Fibroblast of mammary gland (primary cell): ENCODE measurements at regions not wholly inside any gene's neighbourhood (a gene's known extent, or its start where the extent isn't known, plus 50 kb on each side); places are given as distances from the start of the nearest gene placed in this dataset.

Source experiments
- DNase-seq: peaks from one replicate; pipeline ENCODE4 v3.0.0-alpha.2; 2010; ENCODE audit warnings: low read depth
- H3K4me3 ChIP-seq: 2 replicates; pipeline ENCODE4 v1.5.1; 2011; ENCODE audit warnings: low read depth, mild to moderate bottlenecking, low read length, moderate library complexity; ENCODE audit not compliant: control insufficient read depth
- TF ChIP-seq, protein P1 (sequence below): conservative IDR thresholded peaks from 2 replicates; pipeline ENCODE4 v1.5.1; 2011; ENCODE audit warnings: low read depth, low read length, inconsistent platforms; ENCODE audit not compliant: control insufficient read depth, insufficient read depth

DNA sequence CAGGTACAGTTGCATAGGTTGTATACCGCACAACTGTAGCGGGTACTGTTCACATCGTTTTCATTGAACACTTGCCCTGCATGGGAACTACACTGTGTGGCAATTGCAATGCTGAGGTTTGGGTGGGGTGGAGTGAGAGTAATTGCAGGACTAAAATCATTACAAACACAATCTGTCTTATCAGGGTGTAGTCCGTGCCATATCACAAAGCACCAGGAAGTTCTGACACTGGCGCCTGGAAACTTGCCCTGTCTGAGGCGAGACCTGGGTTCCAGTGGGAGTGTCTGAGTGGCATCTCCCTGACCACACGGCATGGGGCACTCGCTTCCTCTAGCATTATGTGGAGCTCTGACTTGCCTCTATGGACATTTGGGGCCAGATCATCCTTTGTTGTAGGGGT lies 153.4 kb downstream of the RGS9 start:
- DNase-seq, result no peak
- H3K4me3 ChIP-seq, result no peak overlapping the region
- TF ChIP-seq, protein P1, sequence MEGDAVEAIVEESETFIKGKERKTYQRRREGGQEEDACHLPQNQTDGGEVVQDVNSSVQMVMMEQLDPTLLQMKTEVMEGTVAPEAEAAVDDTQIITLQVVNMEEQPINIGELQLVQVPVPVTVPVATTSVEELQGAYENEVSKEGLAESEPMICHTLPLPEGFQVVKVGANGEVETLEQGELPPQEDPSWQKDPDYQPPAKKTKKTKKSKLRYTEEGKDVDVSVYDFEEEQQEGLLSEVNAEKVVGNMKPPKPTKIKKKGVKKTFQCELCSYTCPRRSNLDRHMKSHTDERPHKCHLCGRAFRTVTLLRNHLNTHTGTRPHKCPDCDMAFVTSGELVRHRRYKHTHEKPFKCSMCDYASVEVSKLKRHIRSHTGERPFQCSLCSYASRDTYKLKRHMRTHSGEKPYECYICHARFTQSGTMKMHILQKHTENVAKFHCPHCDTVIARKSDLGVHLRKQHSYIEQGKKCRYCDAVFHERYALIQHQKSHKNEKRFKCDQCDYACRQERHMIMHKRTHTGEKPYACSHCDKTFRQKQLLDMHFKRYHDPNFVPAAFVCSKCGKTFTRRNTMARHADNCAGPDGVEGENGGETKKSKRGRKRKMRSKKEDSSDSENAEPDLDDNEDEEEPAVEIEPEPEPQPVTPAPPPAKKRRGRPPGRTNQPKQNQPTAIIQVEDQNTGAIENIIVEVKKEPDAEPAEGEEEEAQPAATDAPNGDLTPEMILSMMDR, result no peak

DNA sequence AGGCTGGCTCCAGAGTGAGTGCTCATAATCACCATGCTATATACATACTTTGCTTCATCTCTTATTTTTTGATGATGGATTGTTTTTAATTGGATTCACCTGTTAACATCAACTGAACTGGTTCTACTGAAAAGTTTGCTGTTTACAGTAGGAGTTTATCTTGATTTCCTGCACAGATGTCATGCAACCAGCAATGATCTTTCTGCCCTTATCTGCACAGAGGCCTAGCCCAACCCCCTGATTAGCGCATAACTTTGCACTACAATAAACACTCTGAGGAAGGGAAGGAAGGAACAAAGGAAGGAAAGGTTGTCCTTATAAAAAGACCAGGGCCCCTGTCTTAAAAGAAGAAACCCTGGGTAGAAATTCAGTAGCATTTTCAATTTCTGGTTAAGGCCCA lies 152.9 kb downstream of the RGS9 start:
- DNase-seq, result no peak
- H3K4me3 ChIP-seq, result no peak overlapping the region
- TF ChIP-seq, protein P1, result no peak

DNA sequence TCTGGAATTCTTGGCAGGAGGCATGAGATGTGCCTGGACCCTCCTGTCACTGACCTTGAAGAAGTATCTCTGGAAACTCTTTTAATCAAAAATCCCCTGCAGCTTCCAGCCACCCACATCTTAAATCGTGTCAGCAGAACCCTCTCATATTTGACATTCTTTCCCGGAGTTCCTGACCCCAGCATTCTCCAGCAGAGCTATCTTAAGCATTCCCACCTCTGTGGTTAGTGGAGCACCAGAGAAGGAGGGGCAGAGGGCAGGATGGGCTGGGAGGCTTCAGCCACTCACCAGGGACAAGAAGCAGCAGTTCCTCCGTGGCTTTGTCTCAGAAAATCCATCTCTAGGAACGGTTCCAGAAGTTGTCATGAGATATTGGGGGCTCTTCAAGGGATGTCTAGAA lies 149.9 kb downstream of the RGS9 start:
- no peak overlapping the region for H3K4me3 ChIP-seq
- no peak for DNase-seq
- TF ChIP-seq, protein P1, result no peak

DNA sequence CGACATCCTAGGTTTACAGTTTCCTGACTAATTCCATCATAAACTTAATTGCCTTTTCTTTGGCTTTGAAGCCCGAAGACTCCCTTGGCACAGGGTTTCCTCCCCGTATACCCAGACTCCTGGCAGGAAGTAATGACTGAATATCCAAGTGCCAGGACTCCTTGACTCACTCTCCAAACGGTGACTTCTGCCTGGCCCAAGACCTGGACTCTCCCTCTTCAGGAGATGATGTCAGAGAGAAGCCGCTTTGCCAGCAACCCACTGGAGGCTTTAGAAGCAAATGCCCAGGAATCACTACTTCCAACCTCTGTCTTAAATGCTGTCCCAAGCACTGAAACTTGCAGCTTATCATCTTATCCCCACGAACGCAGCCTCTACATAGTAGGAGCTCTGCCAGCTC lies 146.5 kb downstream of the RGS9 start:
- TF ChIP-seq, protein P1, result no peak
- no peak overlapping the region for H3K4me3 ChIP-seq
- DNase-seq, result no peak

DNA sequence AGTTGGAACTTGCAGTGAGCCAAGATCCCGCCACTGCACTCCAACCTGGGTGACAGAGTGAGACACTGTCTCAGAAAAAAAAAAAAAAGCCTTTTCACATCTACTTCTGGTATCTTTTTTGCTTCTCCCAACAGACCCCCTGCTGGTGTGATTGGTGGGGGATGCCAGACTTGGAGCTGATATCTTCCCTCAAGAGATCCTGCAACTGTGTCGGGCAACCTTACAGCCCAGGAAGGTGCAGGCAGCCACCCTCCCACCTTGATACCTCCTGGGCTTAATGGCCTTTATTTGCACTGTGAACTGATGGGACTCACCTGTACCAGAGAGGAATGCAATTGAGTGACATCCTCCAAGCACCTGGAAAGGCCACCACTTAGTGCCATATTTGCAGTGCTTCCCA lies 142.3 kb downstream of the RGS9 start:
- DNase-seq, result no peak
- H3K4me3 ChIP-seq, result no peak overlapping the region
- TF ChIP-seq, protein P1, result no peak

DNA sequence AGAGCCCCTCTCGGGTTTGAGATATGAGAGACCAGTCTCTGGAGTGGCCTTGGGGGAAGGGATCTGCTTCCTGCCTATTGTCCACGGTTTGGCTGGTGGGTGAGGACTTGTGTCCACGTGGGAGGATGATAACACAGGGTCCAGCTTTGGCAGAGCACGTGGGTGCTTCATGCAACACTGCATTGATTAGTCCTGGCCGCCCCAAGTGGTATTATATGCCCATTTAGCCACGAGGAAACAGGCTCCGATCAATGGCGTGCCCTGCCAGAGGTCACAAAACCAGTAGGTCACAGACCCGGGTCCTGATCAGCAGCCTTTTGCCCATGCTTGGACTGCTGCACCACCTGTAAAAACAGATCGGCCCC lies 141.6 kb downstream of the RGS9 start:
- DNase-seq, result no peak
- TF ChIP-seq, protein P1, result no peak
- H3K4me3 ChIP-seq, result no peak overlapping the region
